Choroid plexus epithelial cell (primary cell): ENCODE measurements at regions not wholly inside any gene's neighbourhood (a gene's known extent, or its start where the extent isn't known, plus 50 kb on each side); places are given as distances from the start of the nearest gene placed in this dataset.

Experiments
- DNase-seq: peaks from one replicate; pipeline ENCODE4 v3.0.0-alpha.2; 2010; ENCODE audit warnings: low read depth
- H3K4me3 ChIP-seq: 2 replicates; pipeline ENCODE4 v1.5.1; 2011; ENCODE audit warnings: low read depth, mild to moderate bottlenecking, control low read depth, low read length, moderate library complexity
- CTCF ChIP-seq: conservative IDR thresholded peaks from 2 replicates; pipeline ENCODE4 v1.5.1; 2011; ENCODE audit warnings: low read depth, mild to moderate bottlenecking, control low read depth, inconsistent platforms, low read length, moderate library complexity

GRCh38 chr16:54685682-54686081 lies 245.0 kb upstream of the IRX5 start:
- no peak for TF ChIP-seq CTCF
- no peak overlapping the region for H3K4me3 ChIP-seq
- no peak for DNase-seq

GRCh38 chr16:54679531-54679930 lies 251.1 kb upstream of the IRX5 start:
- no peak for DNase-seq
- TF ChIP-seq CTCF = no peak
- H3K4me3 ChIP-seq = no peak overlapping the region

GRCh38 chr16:54677308-54677950 lies 253.2 kb upstream of the IRX5 start:
- TF ChIP-seq CTCF = no peak
- H3K4me3 ChIP-seq = no peak overlapping the region
- no peak for DNase-seq

GRCh38 chr16:54673313-54673712 lies 257.4 kb upstream of the IRX5 start:
- TF ChIP-seq CTCF = no peak
- DNase-seq = no peak
- H3K4me3 ChIP-seq = no peak overlapping the region

GRCh38 chr16:54672500-54672899 lies 258.2 kb upstream of the IRX5 start:
- H3K4me3 ChIP-seq = no peak overlapping the region
- DNase-seq = no peak
- no peak for TF ChIP-seq CTCF

- DNase-seq = peak; percentile 3
- no peak overlapping the region for H3K4me3 ChIP-seq
These were observed 273.0 kb upstream of the IRX5 start for GRCh38 chr16:54657709-54658102.

More at GRCh38 chr16:54657709-54658102, 273.0 kb upstream of the IRX5 start:
- no peak for TF ChIP-seq CTCF
